SK-N-SH (cell line): ENCODE measurements at regions not wholly inside any gene's neighbourhood (a gene's known extent, or its start where the extent isn't known, plus 50 kb on each side); places are given as distances from the start of the nearest gene placed in this dataset.

Experiments used
- CTCF ChIP-seq: fragments of 200-600 bp; sonication (generic); IDR thresholded peaks from 2 replicates; pipeline ENCODE4 v1.6.1; 2017; ENCODE audit warnings: antibody characterized with exemption, mild to moderate bottlenecking, moderate library complexity
- EP300 ChIP-seq, 2 experiments: IDR thresholded peaks; 2 replicates each; pipeline versions ENCODE4 v1.4.0 to v1.6.1; 2012; ENCODE audit warnings: borderline replicate concordance in 1 of 2, low read depth in 1 of 2, low read length in 1 of 2
- EZH2phosphoT487 ChIP-seq: fragments of 200-600 bp; sonication (generic); IDR thresholded peaks from 2 replicates; pipeline ENCODE4 v1.6.1; 2017; ENCODE audit warnings: low read depth, mixed run types, mild to moderate bottlenecking, antibody characterized with exemption, moderate library complexity, borderline replicate concordance
- GABPA ChIP-seq: IDR thresholded peaks from 2 replicates; pipeline ENCODE4 v1.4.0; 2012; ENCODE audit warnings: low read depth, mild to moderate bottlenecking
- GATA2 ChIP-seq: sonication (generic); formaldehyde crosslinking; IDR thresholded peaks from 2 replicates; pipeline ENCODE4 v1.5.0; 2020; ENCODE audit warnings: mild to moderate bottlenecking, missing genetic modification reagents
- MXI1 ChIP-seq: IDR thresholded peaks from 2 replicates; pipeline ENCODE4 v1.6.1; 2012; ENCODE audit warnings: mild to moderate bottlenecking, low read depth, low read length, improper control_type of control experiment
- POLR2AphosphoS5 ChIP-seq: IDR thresholded peaks from 2 replicates; pipeline ENCODE4 v1.6.1; 2012; ENCODE audit warnings: low read depth, low read length
- RAD21 ChIP-seq: IDR thresholded peaks from 2 replicates; pipeline ENCODE4 v1.6.1; 2012; ENCODE audit warnings: mild to moderate bottlenecking, low read length
- RCOR1 ChIP-seq: fragments of 150-350 bp; IDR thresholded peaks from 2 replicates; pipeline ENCODE4 v1.6.1; 2017; ENCODE audit warnings: antibody characterized with exemption, low read length
- RFX5 ChIP-seq: IDR thresholded peaks from 2 replicates; pipeline ENCODE4 v1.6.1; 2012; ENCODE audit warnings: mild to moderate bottlenecking, improper control_type of control experiment, low read length
- SMC3 ChIP-seq: IDR thresholded peaks from 2 replicates; pipeline ENCODE4 v1.6.1; 2012; ENCODE audit warnings: low read depth, low read length, improper control_type of control experiment
- TAF1 ChIP-seq: IDR thresholded peaks from 2 replicates; pipeline ENCODE4 v1.6.1; 2012; ENCODE audit warnings: low read depth, mild to moderate bottlenecking, low read length, moderate library complexity, borderline replicate concordance
- ZBTB33 ChIP-seq: IDR thresholded peaks from 2 replicates; pipeline ENCODE4 v1.4.0; 2012; ENCODE audit warnings: low read depth, borderline replicate concordance

GRCh38 chrX:42695800-42696358 is 82.1 kb downstream of the PPP1R2C start:
- TF ChIP-seq CTCF (no peak), ZBTB33 (no peak), GABPA (no peak), TAF1 (no peak), EZH2phosphoT487 (no peak), GATA2 (CRISPR knock-in tag) (no peak), RFX5 (no peak), MXI1 (no peak), POLR2AphosphoS5 (no peak), RAD21 (no peak), SMC3 (no peak), EP300 (IDR thresholded peaks at IDR 0.05; ENCODE audit: borderline replicate concordance in 1 of 2, low read depth in 1 of 2, low read length in 1 of 2) (no peak), RCOR1 (no peak)
